ENCODE measurements at regions not wholly inside any gene's neighbourhood (a gene's known extent, or its start where the extent isn't known, plus 50 kb on each side); places are given as distances from the start of the nearest gene placed in this dataset.

DNA sequence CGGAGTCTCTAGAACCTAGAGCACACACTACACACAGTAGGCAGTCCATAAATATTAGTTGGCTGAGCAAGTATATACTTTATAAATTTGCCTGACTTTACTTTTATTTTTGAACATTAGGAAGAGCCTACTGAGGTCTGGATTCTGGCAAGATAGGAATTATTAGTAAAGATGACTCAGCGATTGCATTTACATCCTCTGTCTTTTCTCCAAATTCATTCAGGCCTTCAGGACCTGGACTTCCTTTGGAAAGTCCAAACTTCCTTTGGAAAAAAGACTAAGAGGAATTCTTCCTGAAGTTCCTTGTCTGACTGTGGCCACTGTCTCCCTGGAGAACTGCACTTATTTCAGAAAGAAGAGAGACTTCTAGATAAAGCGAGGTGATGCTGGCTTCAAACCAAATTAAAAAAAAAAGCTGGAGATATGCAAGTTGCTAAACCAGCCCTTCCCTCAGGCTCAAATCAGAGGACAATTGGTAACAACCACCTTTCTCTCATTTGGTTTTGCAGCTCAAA lies 251.3 kb downstream of the GAS1 start:
- no peak for DNase-seq (ENCODE audit: low read depth)

- no peak for DNase-seq (ENCODE audit: low read depth)
Measured at GRCh38 chr9:86690034-86690433, 257.3 kb downstream of the GAS1 start.

GRCh38 chr9:86687788-86688187 lies 259.5 kb downstream of the GAS1 start:
- DNase-seq (ENCODE audit: low read depth), result no peak

- no peak for DNase-seq (ENCODE audit: low read depth)
Measured at GRCh38 chr9:86685556-86685955, 261.8 kb downstream of the GAS1 start.

- no peak for DNase-seq (ENCODE audit: low read depth)
Measured at GRCh38 chr9:86684148-86684547, 263.2 kb downstream of the GAS1 start.

GRCh38 chr9:86682240-86682639 lies 265.1 kb downstream of the GAS1 start:
- DNase-seq (ENCODE audit: low read depth), result no peak

DNA sequence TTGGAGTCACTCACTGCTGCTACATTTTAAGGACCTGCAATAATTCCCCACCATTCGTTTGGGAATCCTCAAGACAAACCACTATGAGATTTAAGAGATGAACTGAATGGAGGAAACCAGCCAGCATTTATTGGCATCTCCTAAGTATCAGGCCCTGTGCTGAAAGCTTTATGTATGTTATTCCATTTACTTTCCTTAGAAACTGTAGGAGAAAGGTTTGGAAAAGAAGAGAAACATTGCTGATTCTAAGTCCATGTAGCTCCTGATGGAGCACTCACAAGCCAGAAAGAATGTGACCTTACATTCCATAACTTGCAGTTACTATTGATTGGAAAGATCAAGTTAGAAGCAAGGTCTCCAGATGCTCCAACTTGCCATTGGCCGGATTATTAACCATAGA lies 267.4 kb downstream of the GAS1 start:
- DNase-seq (ENCODE audit: low read depth), result no peak

DNA sequence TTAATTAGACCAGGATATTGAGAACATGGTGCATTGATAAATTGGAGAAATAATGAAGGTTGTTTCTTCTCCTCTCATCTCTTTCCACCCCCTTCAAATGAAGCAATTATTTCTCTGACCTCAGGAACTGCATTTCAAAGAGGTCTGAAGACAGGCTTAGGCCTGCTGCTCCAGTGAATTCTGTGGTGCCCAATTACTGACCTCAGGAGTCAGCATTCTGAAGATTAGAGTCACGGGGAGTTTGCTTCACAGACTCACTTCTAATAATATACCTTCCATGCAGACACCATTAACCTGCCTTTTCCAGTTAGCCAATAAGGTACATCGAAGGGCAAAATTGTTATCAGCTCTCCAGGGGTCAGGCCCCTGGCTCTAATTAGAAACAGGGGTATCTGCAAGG lies 270.9 kb downstream of the GAS1 start:
- no peak for DNase-seq (ENCODE audit: low read depth)

- no peak for DNase-seq (ENCODE audit: low read depth)
Measured at GRCh38 chr9:86675805-86676204, 271.5 kb downstream of the GAS1 start.

- DNase-seq (ENCODE audit: low read depth), result no peak
Measured at GRCh38 chr9:86674487-86674886, 272.8 kb downstream of the GAS1 start.

GRCh38 chr9:86672966-86673365 lies 274.3 kb downstream of the GAS1 start:
- no peak for DNase-seq (ENCODE audit: low read depth)

- no peak for DNase-seq (ENCODE audit: low read depth)
Measured at GRCh38 chr9:86672301-86672700, 275.0 kb downstream of the GAS1 start.

DNA sequence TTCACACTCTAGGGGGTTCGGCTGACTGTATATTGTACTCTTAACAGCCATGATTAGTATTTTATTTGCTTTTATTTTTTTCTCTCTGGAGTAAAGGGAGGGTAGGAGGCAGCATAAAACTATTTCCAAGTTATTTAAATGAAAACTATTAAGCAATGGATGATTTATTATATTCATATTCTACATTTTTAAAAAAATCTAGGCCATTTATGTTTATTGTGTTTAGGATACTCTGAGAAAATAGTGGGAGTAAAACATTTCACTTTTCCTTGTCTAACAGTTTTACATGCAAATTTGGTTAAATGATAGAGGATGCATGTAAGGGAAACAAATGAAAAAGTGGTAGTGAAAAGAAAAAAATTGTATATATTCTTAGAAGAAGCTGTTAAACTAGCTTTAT lies 276.3 kb downstream of the GAS1 start:
- no peak for DNase-seq (ENCODE audit: low read depth)

DNA sequence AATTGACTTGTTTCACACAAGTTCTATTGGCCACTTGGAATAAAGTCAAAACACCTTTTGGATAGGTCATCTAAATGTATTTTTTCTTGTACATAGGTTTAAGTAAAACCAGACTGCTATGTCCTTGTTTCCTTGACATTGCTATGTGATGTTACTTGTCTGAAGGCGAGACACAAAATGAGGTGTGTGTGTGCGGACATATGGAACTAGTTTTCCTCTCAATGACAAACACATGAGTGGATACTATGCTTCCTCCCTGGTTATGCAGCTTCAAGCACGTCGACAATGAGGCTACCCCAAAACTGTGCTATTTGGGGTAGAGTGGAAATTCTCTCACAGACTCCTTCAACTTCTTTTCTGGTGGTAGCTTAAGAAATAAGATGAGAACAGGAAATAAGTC lies 276.8 kb downstream of the GAS1 start:
- no peak for DNase-seq (ENCODE audit: low read depth)

GRCh38 chr9:86670076-86670475 lies 277.2 kb downstream of the GAS1 start:
- no peak for DNase-seq (ENCODE audit: low read depth)

GRCh38 chr9:86669422-86669821 lies 277.9 kb downstream of the GAS1 start:
- DNase-seq (ENCODE audit: low read depth), result no peak

- no peak for DNase-seq (ENCODE audit: low read depth)
Measured at GRCh38 chr9:86668488-86668887, 278.8 kb downstream of the GAS1 start.

- no peak for DNase-seq (ENCODE audit: low read depth)
Measured at GRCh38 chr9:86667307-86667706, 280.0 kb downstream of the GAS1 start.

DNA sequence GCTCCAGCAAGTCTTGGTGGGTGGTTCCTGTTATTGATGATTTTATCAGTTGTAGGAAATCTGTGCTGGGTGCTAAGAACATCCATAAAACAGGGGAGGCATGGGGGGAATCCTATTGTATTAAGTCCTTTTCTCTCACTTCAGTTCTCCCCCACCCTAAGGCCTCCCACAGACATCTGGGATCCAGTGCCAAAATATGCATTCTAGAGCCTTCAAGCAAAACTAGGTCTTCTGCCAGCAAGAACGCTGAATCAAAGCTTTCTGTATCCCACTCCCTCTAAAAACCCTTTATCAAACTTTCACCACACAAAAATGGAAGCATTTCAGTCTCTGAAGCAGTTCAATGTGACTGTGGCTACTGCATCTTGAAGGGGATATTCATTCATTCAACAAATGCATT lies 281.9 kb downstream of the GAS1 start:
- no peak for DNase-seq (ENCODE audit: low read depth)

DNA sequence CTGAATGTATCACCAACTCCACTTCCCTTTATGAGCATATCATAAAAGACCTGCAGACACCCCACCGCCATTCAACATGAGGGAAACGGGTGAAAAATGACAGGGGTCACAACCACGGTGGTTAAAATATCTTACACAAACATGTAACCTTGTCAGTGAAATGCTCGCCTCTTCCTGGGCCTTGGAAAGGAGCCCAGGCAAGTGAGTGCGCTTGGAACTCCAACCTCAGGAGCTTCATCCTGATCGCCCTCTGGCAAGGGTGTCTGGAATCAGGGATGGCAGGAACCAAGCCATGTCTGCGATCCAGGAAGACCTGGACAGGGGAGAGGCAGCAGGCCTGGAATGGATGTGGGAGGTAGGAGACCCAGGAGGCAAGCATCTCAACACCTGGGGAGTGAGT lies 282.7 kb downstream of the GAS1 start:
- no peak for DNase-seq (ENCODE audit: low read depth)

- no peak for DNase-seq (ENCODE audit: low read depth)
Measured at GRCh38 chr9:86663905-86664304, 283.4 kb downstream of the GAS1 start.

DNA sequence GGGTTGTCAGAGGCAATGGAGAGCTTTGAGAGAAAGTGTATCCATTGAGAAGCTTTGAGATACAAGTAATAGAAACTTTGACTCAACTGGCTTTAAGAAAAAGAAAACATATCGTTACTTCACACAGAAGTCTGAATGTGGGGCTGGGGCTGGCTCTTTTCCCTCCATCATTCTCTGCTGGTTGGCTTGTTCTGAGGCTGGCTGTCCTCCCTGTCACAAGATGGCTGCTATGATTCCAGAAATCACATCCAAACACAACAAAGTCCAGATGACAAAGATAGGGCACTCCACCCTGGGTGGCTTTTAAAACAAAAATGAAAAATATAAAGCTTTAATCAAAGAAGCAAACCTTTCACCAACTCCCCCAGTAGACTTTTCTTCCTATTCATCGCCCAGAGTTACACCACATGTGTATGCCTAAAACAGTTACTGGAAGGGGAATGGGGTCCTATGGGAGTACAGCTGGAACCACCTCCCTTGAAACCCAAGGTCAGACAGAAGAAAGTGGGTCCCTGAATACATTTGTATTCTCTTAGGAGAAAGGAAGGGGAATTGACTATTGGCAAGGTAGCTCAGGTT lies 284.3 kb downstream of the GAS1 start:
- no peak for DNase-seq (ENCODE audit: low read depth)

GRCh38 chr9:86660146-86660943 lies 287.0 kb downstream of the GAS1 start:
- DNase-seq (ENCODE audit: low read depth), result peak; percentile 62
